ENCODE measurements at regions not wholly inside any gene's neighbourhood (a gene's known extent, or its start where the extent isn't known, plus 50 kb on each side); places are given as distances from the start of the nearest gene placed in this dataset.
"Not testable (repeated sequence)": the region's sequence is repeated elsewhere in the genome, so short reads cannot be mapped to it uniquely, and the experiment has no call there.

GRCh38 chr9:18281291-18281690, 192.7 kb upstream of the ADAMTSL1 start:
- POLR2A ChIA-PET: no interaction called here
- TF ChIP-seq CTCF (IDR thresholded peaks at IDR 0.05): no peak
- Mint-ChIP-seq H3K4me3 (no peak overlapping the region), H3K9me3 (peaks cover 15% of the 10 kb centered on the region), H3K27me3 (no peaks in the 10 kb centered on the region), H3K27ac (no peak overlapping the region), H3K4me1 (no peaks in the 10 kb centered on the region), H3K36me3 (ENCODE audit: low read depth) (no peaks in the 10 kb centered on the region)
- CTCF ChIA-PET: no interaction called here
- DNase-seq: no peak
- no peak for ATAC-seq (ENCODE audit: low read depth)
- intact Hi-C loops (cut with micrococcal nuclease): no loop called here

GRCh38 chr9:18294229-18294628, 179.7 kb upstream of the ADAMTSL1 start:
- Mint-ChIP-seq H3K27me3 (no peaks in the 10 kb centered on the region), H3K27ac (no peak overlapping the region), H3K9me3 (peaks cover 3% of the 10 kb centered on the region), H3K4me1 (no peaks in the 10 kb centered on the region), H3K4me3 (no peak overlapping the region), H3K36me3 (ENCODE audit: low read depth) (no peaks in the 10 kb centered on the region)
- intact Hi-C loops (cut with micrococcal nuclease): no loop called here
- ATAC-seq (ENCODE audit: low read depth): no peak
- no peak for TF ChIP-seq CTCF (IDR thresholded peaks at IDR 0.05)
- ChIA-PET CTCF (no interaction called here), POLR2A (no interaction called here)
- DNase-seq: no peak

- Mint-ChIP-seq H3K36me3 (ENCODE audit: low read depth) (no peaks in the 10 kb centered on the region), H3K27ac (no peak overlapping the region), H3K4me3 (no peak overlapping the region), H3K4me1 (no peaks in the 10 kb centered on the region), H3K27me3 (no peaks in the 10 kb centered on the region), H3K9me3 (peaks cover 1% of the 10 kb centered on the region)
- intact Hi-C loops (cut with micrococcal nuclease): no loop called here
- no peak for ATAC-seq (ENCODE audit: low read depth)
- DNase-seq: no peak
- no peak for TF ChIP-seq CTCF (IDR thresholded peaks at IDR 0.05)
- POLR2A ChIA-PET: no interaction called here
- CTCF ChIA-PET: no interaction called here
Observed at GRCh38 chr9:18296702-18297055, 177.3 kb upstream of the ADAMTSL1 start.

- DNase-seq (no peak), ATAC-seq (ENCODE audit: low read depth) (no peak)
- TF ChIP-seq CTCF (IDR thresholded peaks at IDR 0.05): no peak
- Mint-ChIP-seq H3K27me3 (no peaks in the 10 kb centered on the region), H3K27ac (no peak overlapping the region), H3K4me1 (no peaks in the 10 kb centered on the region), H3K9me3 (no peaks in the 10 kb centered on the region), H3K36me3 (ENCODE audit: low read depth) (no peaks in the 10 kb centered on the region), H3K4me3 (no peak overlapping the region)
- intact Hi-C loops (cut with micrococcal nuclease): no loop called here
- ChIA-PET POLR2A (no interaction called here), CTCF (no interaction called here)
Observed at GRCh38 chr9:18297056-18297841, 176.7 kb upstream of the ADAMTSL1 start.

GRCh38 chr9:18299449-18299848, 174.5 kb upstream of the ADAMTSL1 start:
- DNase-seq (no peak), ATAC-seq (ENCODE audit: low read depth) (no peak)
- ChIA-PET POLR2A (no interaction called here), CTCF (no interaction called here)
- Mint-ChIP-seq H3K4me3 (no peak overlapping the region), H3K27ac (no peak overlapping the region), H3K36me3 (ENCODE audit: low read depth) (no peaks in the 10 kb centered on the region), H3K27me3 (no peaks in the 10 kb centered on the region), H3K9me3 (no peaks in the 10 kb centered on the region), H3K4me1 (no peaks in the 10 kb centered on the region)
- TF ChIP-seq CTCF (IDR thresholded peaks at IDR 0.05): no peak
- intact Hi-C loops (cut with micrococcal nuclease): no loop called here

GRCh38 chr9:18305167-18305806, 168.7 kb upstream of the ADAMTSL1 start:
- DNase-seq; H3K27ac Mint-ChIP-seq; H3K9me3 Mint-ChIP-seq; POLR2A ChIA-PET; CTCF ChIA-PET; ATAC-seq (ENCODE audit: low read depth); H3K27me3 Mint-ChIP-seq; H3K36me3 Mint-ChIP-seq (ENCODE audit: low read depth); intact Hi-C loops (cut with micrococcal nuclease); H3K4me3 Mint-ChIP-seq; H3K4me1 Mint-ChIP-seq: not testable (repeated sequence)

Measured in activated B cell treated with CpG ODN at 0.5 μM for 24 hours (primary cell).